ENCODE measurements at regions not wholly inside any gene's neighbourhood (a gene's known extent, or its start where the extent isn't known, plus 50 kb on each side); places are given as distances from the start of the nearest gene placed in this dataset.

- no peak for TF ChIP-seq POLR2AphosphoS5 (IDR thresholded peaks at IDR 0.05)
- TF ChIP-seq CTCF (IDR thresholded peaks at IDR 0.05 in 8 of 11, conservative IDR thresholded peaks at IDR 0.05 in 3 of 11) = no peak
- no peak for TF ChIP-seq POLR2A (IDR thresholded peaks at IDR 0.05)
Observed at GRCh38 chr5:12522116-12522515, 617.9 kb upstream of the CTNND2 start.
